Stromal cell of bone marrow (primary cell): ENCODE measurements at regions not wholly inside any gene's neighbourhood (a gene's known extent, or its start where the extent isn't known, plus 50 kb on each side); places are given as distances from the start of the nearest gene placed in this dataset.

ENCODE experiments used
- DNase-seq: peaks from one replicate; pipeline ENCODE4 v3.0.0-alpha.2; 2012; ENCODE audit warnings: low read depth

- DNase-seq: no peak
Observed at GRCh38 chr20:21456207-21456606, 57.7 kb downstream of the NKX2-2 start.

- no peak for DNase-seq
Observed at GRCh38 chr20:21453690-21454089, 56.4 kb upstream of the NKX2-4 start.

- peak; percentile 19 for DNase-seq
Observed at GRCh38 chr20:21450572-21450971, 53.2 kb upstream of the NKX2-4 start.
